ENCODE measurements at regions not wholly inside any gene's neighbourhood (a gene's known extent, or its start where the extent isn't known, plus 50 kb on each side); places are given as distances from the start of the nearest gene placed in this dataset.

DNA sequence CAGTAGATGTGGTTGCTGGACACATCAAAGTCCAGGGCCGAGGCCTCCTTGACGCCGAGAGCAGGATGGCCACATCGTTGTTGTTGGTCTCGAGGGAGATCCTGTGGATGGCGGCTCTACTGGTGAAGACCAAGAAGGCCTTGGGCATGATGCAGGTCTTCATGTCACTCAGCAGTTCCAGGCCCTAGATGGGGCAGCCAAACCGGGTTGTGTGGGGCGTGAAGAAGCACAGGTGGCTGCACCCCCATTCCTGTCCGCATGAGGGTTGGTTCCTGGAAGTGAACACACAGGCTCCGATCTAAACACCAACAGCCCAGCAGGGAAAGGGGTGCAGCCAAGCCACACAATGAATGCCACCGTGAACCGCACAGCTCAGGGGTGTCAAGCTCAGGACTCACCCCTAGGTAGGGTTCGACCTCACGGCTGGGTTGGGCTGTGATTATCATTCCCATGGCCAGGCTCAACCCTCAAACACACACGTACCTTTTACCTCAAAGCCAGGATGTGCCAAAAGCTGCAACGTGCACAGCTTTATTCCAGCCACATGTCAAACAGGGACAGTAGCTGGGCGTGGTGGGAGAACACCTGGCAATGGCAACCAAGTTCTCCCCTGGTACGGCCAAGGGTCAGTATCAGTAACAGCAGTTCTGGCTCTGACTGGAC is 132.3 kb downstream of the CRYBB2 start:
- DNase-seq: no peak

DNA sequence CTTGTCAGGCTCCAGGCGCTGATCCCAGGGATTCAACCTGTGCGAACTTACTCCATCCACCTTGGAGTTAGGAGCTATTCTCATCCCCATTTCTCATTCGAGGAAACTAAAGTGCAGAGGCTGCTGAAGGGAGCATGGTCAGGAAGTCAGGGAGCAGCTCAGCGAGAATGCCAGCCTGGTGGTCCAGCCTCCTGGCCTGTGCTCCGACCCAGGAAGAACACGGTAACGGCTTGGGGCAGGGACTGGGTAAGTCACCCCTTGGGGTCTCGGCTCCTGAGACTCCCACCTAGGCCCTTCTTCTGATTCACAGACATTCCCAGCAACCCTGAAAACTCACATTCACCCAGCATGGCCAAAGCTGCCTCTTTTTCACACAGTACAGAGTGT is 132.8 kb downstream of the CRYBB2 start:
- no peak for DNase-seq

DNA sequence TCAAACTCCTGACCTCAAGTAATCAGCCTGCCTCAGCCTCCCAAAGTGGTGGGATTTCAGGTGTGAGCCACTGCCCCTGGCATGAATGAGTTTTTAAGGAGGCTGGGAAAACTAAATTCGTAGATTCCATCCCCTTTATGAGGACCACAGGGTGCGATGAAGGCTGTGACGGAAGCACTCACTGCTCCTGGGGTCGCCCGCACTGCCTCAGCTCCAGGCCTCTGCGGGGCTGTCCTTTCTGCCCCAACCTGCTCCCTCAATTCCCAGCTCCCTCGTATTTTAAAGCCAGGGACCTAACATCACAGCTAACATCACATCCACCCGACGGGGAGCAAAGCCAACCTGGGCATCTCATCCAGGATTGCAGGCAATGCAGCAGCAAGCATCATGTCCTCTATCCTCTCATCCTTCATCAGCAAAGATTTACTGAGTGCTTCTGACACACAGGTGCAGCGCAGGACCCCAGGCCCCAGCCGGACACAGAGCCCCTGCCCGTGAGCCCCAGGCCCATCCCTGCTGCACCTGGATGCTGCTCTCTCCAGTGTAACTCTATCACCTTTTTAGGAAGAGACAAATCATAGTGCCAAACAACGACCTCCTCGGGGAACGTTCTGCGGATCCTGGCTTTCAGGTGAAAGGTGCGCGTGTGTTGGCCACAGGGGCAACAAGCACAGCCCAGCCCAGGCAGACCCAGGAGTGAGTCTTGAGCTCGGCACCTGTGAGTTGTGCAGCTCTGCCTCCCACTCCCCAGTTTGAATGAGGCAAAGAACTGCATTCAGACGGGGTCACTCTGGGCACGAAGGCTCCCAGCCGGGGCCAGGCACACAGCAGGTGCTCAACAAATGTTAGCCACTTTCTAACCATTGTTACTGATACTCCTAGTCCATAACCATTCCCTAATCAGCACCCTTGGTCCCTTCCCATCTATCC is 134.3 kb downstream of the CRYBB2 start:
- no peak for DNase-seq

- DNase-seq: no peak
Measured at GRCh38 chr22:25354456-25354855, 135.0 kb downstream of the CRYBB2 start.

- no peak for DNase-seq
Measured at GRCh38 chr22:25357132-25357455, 137.7 kb downstream of the CRYBB2 start.

GRCh38 chr22:25357606-25358420 is 138.4 kb downstream of the CRYBB2 start:
- DNase-seq: no peak

DNA sequence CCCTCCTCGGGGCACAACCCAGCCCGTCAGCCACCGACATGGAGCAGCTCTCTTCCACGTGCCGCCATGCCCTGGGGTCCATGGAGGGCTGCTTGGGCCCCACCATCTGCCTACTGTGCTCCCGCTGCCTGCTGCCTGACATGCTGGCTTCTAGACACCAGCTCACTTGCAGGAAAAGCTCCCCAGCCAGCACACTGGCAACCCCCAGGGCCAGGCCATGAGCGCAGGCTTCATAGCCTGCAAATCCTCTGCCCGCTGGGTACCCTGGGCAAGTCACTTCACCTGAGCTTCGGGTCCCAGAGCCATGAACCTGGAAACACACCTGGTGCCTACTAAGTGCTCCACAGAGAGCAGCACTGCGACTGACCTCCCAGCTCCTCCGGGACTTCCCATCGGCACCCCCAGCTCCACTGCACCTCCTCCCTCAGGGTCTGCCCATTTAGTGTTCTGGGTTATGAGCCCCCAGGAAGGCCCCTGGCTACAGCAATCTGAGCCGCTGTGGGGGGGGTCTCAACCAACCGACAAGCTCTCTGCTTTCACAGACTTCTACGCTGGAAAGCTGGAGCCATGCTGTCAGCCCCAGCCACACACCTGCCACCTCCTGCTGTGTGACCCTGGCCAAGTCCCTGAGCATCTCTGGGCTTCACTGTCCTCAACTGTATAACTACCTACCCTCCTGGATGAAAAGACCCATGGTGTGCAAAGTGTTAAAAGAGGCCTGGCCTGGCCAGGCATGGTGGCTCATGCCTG is 139.2 kb downstream of the CRYBB2 start:
- DNase-seq: no peak

DNA sequence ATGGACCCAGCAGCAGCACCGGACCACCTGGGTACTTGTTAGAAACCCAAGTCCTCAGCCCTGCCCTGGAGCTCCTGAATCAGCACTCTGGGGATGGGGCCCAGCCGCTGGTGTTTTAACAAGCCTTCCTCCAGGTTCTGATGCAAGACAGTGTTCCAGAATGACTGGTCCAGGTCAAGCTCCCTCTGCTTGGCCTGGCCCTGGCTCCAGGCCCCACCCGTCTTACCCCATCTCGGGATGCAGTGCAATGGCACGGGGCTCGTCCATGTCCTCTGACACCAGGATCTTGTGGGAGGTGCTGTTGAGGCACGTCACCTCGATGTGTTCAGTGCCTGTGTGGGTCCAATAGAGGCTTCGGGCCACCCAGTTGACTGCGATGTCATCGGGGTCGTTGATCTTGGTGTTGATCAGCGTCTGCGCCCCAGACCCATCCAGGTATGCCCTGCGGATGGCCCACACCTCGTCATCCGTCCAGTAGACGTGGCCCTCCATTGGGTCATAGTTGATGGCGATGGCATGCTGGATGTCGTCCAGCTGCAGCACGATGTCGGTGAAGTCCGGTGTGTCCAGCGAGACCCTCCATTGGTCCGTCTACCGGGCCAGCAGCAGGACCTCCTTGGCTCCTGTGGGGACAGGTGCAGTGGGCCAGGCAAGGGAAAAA is 140.3 kb downstream of the CRYBB2 start:
- no peak for DNase-seq

DNA sequence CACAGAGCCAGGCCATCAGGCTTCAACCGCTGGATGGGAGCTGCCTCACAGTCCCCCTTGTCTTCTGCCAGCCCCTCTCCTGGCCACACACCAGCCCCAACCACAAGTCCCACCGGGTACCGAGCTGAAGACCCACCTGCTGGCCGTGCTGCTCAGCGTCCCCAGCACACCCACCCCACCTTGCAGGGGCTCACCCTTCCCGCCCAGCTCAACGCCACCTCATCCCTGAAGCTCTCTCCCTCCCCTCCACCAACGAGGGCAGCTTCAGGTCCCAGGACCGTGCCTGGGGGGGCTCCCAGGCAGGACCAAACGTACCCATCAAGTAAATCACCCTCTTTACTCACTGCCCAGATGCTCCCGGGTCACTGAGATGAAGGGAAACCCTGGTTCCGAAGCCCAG is 141.0 kb downstream of the CRYBB2 start:
- no peak for DNase-seq

DNA sequence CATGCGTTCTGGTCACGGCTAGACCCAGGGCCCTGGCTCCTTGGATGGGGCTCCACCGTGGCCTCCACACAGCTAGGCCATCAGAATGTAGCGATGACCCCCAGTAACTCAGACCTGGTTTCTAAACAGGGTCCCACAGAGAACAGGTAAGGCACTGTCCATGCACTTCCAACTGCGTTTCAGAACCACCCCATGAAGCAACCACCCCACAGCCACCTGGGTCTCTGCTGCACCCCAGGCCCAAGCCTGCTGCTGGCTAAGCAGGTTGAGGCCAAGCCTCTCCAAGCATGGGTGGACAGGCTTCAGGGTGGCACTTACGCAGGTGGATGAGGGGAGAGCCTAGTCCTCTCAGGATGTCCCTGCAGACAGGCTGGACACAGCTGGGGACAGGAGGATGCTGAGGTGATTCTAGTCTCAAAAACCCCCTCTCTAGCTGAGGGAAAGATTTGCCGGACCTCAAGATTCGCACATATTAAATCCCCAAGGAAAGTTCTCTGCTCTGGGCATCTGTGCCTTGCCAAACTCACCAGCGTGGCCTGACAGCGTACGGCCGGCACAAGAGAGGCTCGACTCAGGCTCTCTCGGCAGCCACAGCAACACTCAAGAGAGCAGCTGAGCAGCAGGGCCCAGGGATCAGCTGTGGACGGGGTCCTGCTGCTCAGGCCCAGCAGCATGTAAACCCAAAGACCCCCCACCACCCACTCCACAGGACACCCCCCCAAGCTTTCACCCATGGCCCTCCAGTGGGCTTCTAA is 141.6 kb downstream of the CRYBB2 start:
- no peak for DNase-seq

- DNase-seq: no peak
Measured at GRCh38 chr22:25361899-25362214, 142.4 kb downstream of the CRYBB2 start.

GRCh38 chr22:25362215-25362882 is 142.9 kb downstream of the CRYBB2 start:
- no peak for DNase-seq

- no peak for DNase-seq
Measured at GRCh38 chr22:25362883-25363240, 143.4 kb downstream of the CRYBB2 start.

DNA sequence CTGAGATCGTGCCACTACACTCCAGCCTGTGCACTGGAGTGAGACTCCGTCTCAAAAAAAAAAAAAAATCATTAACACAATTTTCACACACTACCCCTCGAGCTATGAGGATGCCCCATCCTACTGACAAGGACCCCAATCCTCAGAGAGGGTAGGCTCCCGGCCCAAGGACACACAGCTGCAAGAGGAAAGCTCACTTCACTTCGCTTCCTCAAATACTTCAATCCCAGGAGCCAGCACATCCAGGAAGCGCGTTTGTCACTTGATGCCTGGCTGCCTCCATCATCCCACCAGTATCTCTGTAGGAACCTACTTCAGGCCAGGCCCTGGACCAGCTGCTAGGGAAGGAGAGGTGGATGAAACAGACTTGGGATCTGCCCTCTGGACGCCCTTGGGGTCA is 144.0 kb downstream of the CRYBB2 start:
- DNase-seq: no peak

DNA sequence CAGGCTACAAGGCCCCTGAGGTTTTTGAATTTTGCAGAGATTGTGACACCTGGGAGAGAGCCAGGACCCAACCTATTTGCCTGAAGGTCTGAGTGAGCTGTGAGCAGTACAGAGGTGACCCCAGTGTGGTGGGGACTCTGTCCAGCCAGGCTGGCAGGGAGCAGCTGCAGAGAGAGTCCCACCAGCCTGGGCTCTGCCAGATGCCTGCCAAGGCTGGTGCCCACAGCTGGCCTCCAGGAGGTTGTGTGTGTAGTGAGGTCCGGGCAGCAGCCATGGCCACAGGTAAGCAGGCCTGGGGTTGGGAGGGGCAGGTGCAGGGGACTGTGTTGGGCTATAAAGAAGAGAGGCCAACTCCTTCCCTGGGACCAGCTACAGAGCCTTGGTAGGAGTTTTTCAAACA is 144.8 kb downstream of the CRYBB2 start:
- DNase-seq: no peak

GRCh38 chr22:25364736-25365241 is 145.3 kb downstream of the CRYBB2 start:
- DNase-seq: no peak

- DNase-seq: no peak
Measured at GRCh38 chr22:25365491-25366261, 146.2 kb downstream of the CRYBB2 start.

DNA sequence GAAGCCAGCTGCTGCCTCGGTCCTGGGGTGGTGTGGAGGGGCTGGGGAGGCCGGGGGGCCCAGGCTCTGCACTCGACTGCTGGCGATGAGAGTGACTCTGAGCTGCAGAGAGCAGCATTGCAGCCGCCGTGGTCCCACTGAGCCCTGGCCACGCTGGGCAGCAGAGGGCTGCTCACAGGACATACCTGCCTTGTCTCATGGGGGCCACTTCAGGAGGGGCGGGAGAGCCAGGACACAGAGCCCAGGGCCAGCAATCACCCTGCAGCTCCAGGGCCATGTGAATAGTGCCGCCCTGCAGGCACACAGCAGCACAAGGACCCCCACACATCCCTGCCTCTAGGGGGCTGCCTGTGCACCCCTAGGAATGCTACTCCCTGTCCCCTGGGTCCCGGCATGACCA is 147.0 kb downstream of the CRYBB2 start:
- no peak for DNase-seq

- DNase-seq: no peak
Measured at GRCh38 chr22:25366876-25367466, 147.5 kb downstream of the CRYBB2 start.

DNA sequence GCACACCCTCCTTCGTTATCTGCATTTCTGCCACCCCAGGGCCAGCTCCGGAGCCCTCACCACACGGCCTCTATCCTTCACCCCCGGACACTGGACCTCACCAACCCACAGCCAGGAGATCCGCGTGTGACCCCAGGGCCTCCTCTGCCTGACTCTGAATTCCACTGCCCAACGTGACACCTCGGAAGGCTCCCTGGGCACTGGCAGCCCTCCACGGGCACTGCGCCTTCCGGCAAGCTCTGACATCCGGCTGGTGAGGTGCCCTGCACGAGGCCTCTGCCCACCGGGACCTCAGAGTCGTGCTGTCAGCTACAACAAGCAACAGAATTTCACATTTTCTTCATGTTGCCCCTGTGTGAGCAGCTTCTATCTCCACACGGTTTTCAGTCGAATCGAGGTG is 148.3 kb downstream of the CRYBB2 start:
- no peak for DNase-seq

All from NCI-H526 treated with DMSO at 0.1 percent for 48 hours (cell line).